MM.1S (cell line): ENCODE measurements at regions not wholly inside any gene's neighbourhood (a gene's known extent, or its start where the extent isn't known, plus 50 kb on each side); places are given as distances from the start of the nearest gene placed in this dataset.

Experiments
- DNase-seq: peaks from one replicate; pipeline ENCODE4 v3.0.0-alpha.2; 2015
- H2AFZ ChIP-seq: fragments of 300-600 bp; sonication (generic); 2 replicates; pipeline ENCODE4 v1.6.0; 2016; ENCODE audit warnings: antibody characterized with exemption, low read length
- H3F3A ChIP-seq: fragments of 300-600 bp; sonication (generic); 2 replicates; pipeline ENCODE4 v1.6.1; 2016; ENCODE audit warnings: mild to moderate bottlenecking, antibody characterized with exemption, low read length, moderate library complexity, mixed read lengths; ENCODE audit not compliant: insufficient read depth
- H3K27ac ChIP-seq: fragments of 300-600 bp; sonication (generic); 2 replicates; pipeline ENCODE4 v1.5.1; 2016; ENCODE audit warnings: mild to moderate bottlenecking, low read length
- H3K27me3 ChIP-seq: fragments of 300-600 bp; sonication (generic); replicated peaks from 2 replicates; pipeline ENCODE4 v1.6.0; 2016; ENCODE audit warnings: low read length; ENCODE audit not compliant: insufficient read depth
- H3K36me3 ChIP-seq: fragments of 300-600 bp; sonication (generic); replicated peaks from 2 replicates; pipeline ENCODE4 v1.6.1; 2016; ENCODE audit warnings: mild to moderate bottlenecking, low read length, mixed read lengths; ENCODE audit not compliant: insufficient read depth
- H3K4me1 ChIP-seq: fragments of 300-600 bp; sonication (generic); 2 replicates; pipeline ENCODE4 v1.6.1; 2016; ENCODE audit warnings: low read length, mixed read lengths
- H3K4me2 ChIP-seq: fragments of 300-600 bp; sonication (generic); 2 replicates; pipeline ENCODE4 v1.6.0; 2016; ENCODE audit warnings: low read depth, low read length
- H3K4me3 ChIP-seq: fragments of 300-600 bp; sonication (generic); 2 replicates; pipeline ENCODE4 v1.5.1; 2016; ENCODE audit warnings: low read length, mixed read lengths
- H3K79me2 ChIP-seq: fragments of 300-600 bp; sonication (generic); 2 replicates; pipeline ENCODE4 v1.6.1; 2016; ENCODE audit warnings: mixed run types, low read length, mixed read lengths
- H3K9ac ChIP-seq: fragments of 300-600 bp; sonication (generic); 2 replicates; pipeline ENCODE4 v1.6.1; 2016; ENCODE audit warnings: low read length, mixed read lengths
- H3K9me2 ChIP-seq: fragments of 300-600 bp; sonication (generic); replicated peaks from 2 replicates; pipeline ENCODE4 v1.6.1; 2016; ENCODE audit warnings: mild to moderate bottlenecking, low read length, mixed read lengths; ENCODE audit not compliant: insufficient read depth
- H3K9me3 ChIP-seq: fragments of 300-600 bp; sonication (generic); replicated peaks from 2 replicates; pipeline ENCODE4 v1.6.1; 2016; ENCODE audit warnings: mild to moderate bottlenecking, low read length, mixed read lengths; ENCODE audit not compliant: insufficient read depth
- H4K20me1 ChIP-seq: fragments of 300-600 bp; sonication (generic); 2 replicates; pipeline ENCODE4 v1.6.1; 2016; ENCODE audit warnings: mild to moderate bottlenecking, low read length, moderate library complexity, mixed read lengths; ENCODE audit not compliant: insufficient read depth
- EZH2 ChIP-seq: fragments of 300-600 bp; sonication (generic); optimal IDR thresholded peaks from 2 replicates; pipeline ENCODE3; 2017; ENCODE audit warnings: low read depth, mild to moderate bottlenecking, antibody characterized with exemption, low read length, mixed read lengths
- EZH2phosphoT487 ChIP-seq: fragments of 300-600 bp; sonication (generic); IDR thresholded peaks from 2 replicates; pipeline ENCODE4 v1.6.1; 2018; ENCODE audit warnings: antibody characterized with exemption, low read length
- TF ChIP-seq, protein P1 (sequence below): fragments of 300-600 bp; sonication (generic); IDR thresholded peaks from 2 replicates; pipeline ENCODE4 v1.5.1; 2016; ENCODE audit warnings: antibody characterized with exemption, low read length, mixed read lengths

DNA sequence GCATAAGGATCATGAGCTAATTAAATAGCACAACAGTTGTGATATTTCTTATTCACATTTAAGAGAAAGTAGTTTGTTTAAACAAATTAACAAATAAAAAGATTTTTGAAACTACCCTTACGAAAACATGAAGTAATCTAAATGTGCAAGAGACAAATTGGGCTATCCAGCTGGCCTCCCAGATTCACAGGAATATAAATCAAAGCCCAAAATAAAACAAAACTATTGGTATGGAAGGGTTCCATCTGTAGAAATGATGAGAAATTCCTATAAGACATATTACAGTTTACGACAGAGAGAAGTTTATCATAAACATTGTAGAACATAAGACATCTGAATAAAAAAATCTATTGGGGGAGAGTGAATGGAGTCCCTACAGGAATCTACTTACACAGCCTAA, 1125.1 kb downstream of the TDRD15 start:
- H3K79me2 ChIP-seq: no peaks in the 10 kb centered on the region
- H3K4me1 ChIP-seq: no peaks in the 10 kb centered on the region
- TF ChIP-seq EZH2: no peak
- TF ChIP-seq EZH2phosphoT487: no peak
- TF ChIP-seq, protein P1, sequence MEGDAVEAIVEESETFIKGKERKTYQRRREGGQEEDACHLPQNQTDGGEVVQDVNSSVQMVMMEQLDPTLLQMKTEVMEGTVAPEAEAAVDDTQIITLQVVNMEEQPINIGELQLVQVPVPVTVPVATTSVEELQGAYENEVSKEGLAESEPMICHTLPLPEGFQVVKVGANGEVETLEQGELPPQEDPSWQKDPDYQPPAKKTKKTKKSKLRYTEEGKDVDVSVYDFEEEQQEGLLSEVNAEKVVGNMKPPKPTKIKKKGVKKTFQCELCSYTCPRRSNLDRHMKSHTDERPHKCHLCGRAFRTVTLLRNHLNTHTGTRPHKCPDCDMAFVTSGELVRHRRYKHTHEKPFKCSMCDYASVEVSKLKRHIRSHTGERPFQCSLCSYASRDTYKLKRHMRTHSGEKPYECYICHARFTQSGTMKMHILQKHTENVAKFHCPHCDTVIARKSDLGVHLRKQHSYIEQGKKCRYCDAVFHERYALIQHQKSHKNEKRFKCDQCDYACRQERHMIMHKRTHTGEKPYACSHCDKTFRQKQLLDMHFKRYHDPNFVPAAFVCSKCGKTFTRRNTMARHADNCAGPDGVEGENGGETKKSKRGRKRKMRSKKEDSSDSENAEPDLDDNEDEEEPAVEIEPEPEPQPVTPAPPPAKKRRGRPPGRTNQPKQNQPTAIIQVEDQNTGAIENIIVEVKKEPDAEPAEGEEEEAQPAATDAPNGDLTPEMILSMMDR: no peak
- H3K9ac ChIP-seq: no peak overlapping the region
- no peaks in the 10 kb centered on the region for H3F3A ChIP-seq
- H3K36me3 ChIP-seq: no peaks in the 10 kb centered on the region
- H3K27me3 ChIP-seq: no peaks in the 10 kb centered on the region
- no peak overlapping the region for H3K4me2 ChIP-seq
- no peak overlapping the region for H2AFZ ChIP-seq
- H3K9me2 ChIP-seq: no peaks in the 10 kb centered on the region
- H3K27ac ChIP-seq: no peak overlapping the region
- no peaks in the 10 kb centered on the region for H4K20me1 ChIP-seq
- H3K4me3 ChIP-seq: no peak overlapping the region
- no peak for DNase-seq
- no peaks in the 10 kb centered on the region for H3K9me3 ChIP-seq

DNA sequence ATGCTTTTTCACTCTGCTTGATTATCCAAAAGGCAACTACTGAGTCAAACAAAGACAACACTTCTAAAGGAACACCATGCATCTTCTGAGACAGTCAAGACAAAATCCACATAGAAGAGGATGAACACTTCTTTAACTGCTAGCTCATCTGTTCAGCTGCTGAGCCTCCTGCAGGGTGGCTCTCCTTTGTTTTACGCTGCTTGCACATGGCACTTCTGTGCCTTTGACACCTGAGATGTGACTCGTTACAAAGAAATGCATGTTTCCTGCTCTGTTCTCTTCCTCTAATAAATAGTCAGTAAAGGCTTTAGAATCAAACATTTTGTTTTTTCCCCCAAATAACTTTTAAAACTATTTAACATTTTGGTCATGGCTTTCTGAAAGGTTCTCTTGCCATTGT, 1129.4 kb downstream of the TDRD15 start:
- Histone ChIP-seq H3K36me3 (no peaks in the 10 kb centered on the region), H3K27ac (no peak overlapping the region), H3K4me1 (no peaks in the 10 kb centered on the region), H3K9ac (no peak overlapping the region), H3K9me3 (no peaks in the 10 kb centered on the region), H2AFZ (no peak overlapping the region), H3K9me2 (no peaks in the 10 kb centered on the region), H3F3A (no peaks in the 10 kb centered on the region), H3K4me2 (no peak overlapping the region), H3K79me2 (no peaks in the 10 kb centered on the region), H4K20me1 (no peaks in the 10 kb centered on the region), H3K4me3 (no peak overlapping the region), H3K27me3 (no peaks in the 10 kb centered on the region)
- DNase-seq: no peak
- TF ChIP-seq EZH2phosphoT487 (no peak), EZH2 (no peak)
- TF ChIP-seq, protein P1: no peak

DNA sequence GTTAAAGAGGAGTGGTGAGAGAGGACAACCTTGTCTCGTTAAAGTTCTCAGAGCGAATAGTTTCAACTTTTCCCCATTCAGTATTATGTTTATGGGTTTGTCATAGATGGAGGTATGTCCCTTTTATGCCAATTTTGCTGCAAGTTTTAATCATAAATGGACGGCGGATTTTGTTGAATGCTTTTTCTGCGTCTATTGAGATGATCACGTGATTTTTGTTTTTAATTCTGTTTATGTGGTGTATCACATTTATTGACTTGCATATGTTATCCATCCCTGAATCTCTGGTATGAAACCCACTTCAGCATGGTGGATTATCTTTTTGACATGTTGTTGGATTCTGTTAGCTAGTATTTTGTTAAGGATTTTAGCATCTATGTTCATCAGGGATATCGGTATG, 1123.8 kb upstream of the KLHL29 start:
- H3K27ac ChIP-seq: no peak overlapping the region
- no peak overlapping the region for H3K9ac ChIP-seq
- no peak for TF ChIP-seq EZH2
- TF ChIP-seq, protein P1: no peak
- H3F3A ChIP-seq: no peaks in the 10 kb centered on the region
- DNase-seq: no peak
- no peak overlapping the region for H3K4me3 ChIP-seq
- H3K9me2 ChIP-seq: no peaks in the 10 kb centered on the region
- no peaks in the 10 kb centered on the region for H3K9me3 ChIP-seq
- no peaks in the 10 kb centered on the region for H4K20me1 ChIP-seq
- no peaks in the 10 kb centered on the region for H3K36me3 ChIP-seq
- H3K27me3 ChIP-seq: no peaks in the 10 kb centered on the region
- H3K4me1 ChIP-seq: no peaks in the 10 kb centered on the region
- H3K4me2 ChIP-seq: no peak overlapping the region
- no peaks in the 10 kb centered on the region for H3K79me2 ChIP-seq
- no peak overlapping the region for H2AFZ ChIP-seq

DNA sequence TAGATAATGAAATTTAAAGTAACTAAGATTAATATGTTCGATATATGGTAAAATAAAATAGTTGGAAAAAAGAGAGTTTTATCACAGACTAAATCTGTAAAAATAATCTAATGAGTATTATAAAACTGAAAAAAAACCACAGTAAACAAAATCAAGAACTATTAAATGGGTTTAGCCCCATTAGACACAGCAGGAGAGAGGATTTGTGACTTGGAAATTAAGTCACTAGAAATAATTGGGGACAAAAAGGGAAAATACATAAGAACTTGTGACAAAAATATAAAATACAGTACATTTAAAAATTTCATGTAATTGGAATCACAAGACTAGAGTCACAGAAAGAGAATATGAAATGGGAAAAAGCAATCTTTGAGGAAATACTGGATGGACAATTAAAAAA, 1114.6 kb upstream of the KLHL29 start:
- Histone ChIP-seq H3K9ac (no peak overlapping the region), H3K27ac (no peak overlapping the region), H3K4me2 (no peak overlapping the region), H3K27me3 (no peaks in the 10 kb centered on the region), H3K9me3 (no peaks in the 10 kb centered on the region), H3K9me2 (no peaks in the 10 kb centered on the region), H3K36me3 (no peaks in the 10 kb centered on the region), H3F3A (no peaks in the 10 kb centered on the region), H2AFZ (no peak overlapping the region), H3K4me1 (no peaks in the 10 kb centered on the region), H4K20me1 (no peaks in the 10 kb centered on the region), H3K4me3 (no peak overlapping the region), H3K79me2 (no peaks in the 10 kb centered on the region)
- no peak for DNase-seq
- TF ChIP-seq, protein P1: no peak
